ENCODE measurements at regions not wholly inside any gene's neighbourhood (a gene's known extent, or its start where the extent isn't known, plus 50 kb on each side); places are given as distances from the start of the nearest gene placed in this dataset.

GRCh38 chr5:120375248-120375647 is 88.9 kb upstream of the PRR16 start:
- TF ChIP-seq CTCF (conservative IDR thresholded peaks at IDR 0.05) = no peak
- no peak for TF ChIP-seq ZFX (IDR thresholded peaks at IDR 0.05)

Measured in C4-2B (cell line).